ENCODE measurements at regions not wholly inside any gene's neighbourhood (a gene's known extent, or its start where the extent isn't known, plus 50 kb on each side); places are given as distances from the start of the nearest gene placed in this dataset.

- ChIA-PET POLR2A (no interaction called here), CTCF (interaction anchor here (1.1 kb wide), 1 partner anchor 16 kb away, joined by 5 read pairs; no protein-coding TSS in a partner anchor)
- BruUV-seq (replicated peaks) = no TSS peak
- Histone ChIP-seq H3K4me1 (ENCODE audit: control insufficient read depth, extremely low read depth, insufficient read depth, low read length) (no peaks in the 10 kb centered on the region), H3K4me2 (ENCODE audit: insufficient read depth, low read length) (no peak overlapping the region), H3K9ac (replicated peaks; ENCODE audit: extremely low read depth, insufficient read depth, low read length) (no peak overlapping the region), H3K27me3 (ENCODE audit: control insufficient read depth in 2 of 2, insufficient read depth in 2 of 2, low read length in 2 of 2) (peaks cover 8% of the 10 kb centered on the region in 2 experiments), H2AFZ (ENCODE audit: low read depth, low read length) (no peak overlapping the region), H3K4me3 (replicated peaks in 1 of 3; ENCODE audit: insufficient read depth in 1 of 3, low read depth in 1 of 3, low read length in 3 of 3) (no peak overlapping the region), H3K9me3 (replicated peaks; ENCODE audit: control insufficient read depth, insufficient read depth, low read length) (no peaks in the 10 kb centered on the region), H3K36me3 (ENCODE audit: control insufficient read depth in 2 of 2, extremely low read depth in 1 of 2, insufficient read depth in 2 of 2, low read length in 2 of 2) (no peaks in the 10 kb centered on the region), H3K79me2 (ENCODE audit: control insufficient read depth, insufficient read depth, low read length) (no peaks in the 10 kb centered on the region), H4K20me1 (replicated peaks; ENCODE audit: control insufficient read depth, extremely low read depth, insufficient read depth, low read length) (no peaks in the 10 kb centered on the region), H3K9me1 (replicated peaks; ENCODE audit: control insufficient read depth, extremely low read depth, insufficient read depth, low read length) (no peaks in the 10 kb centered on the region), H3K27ac (ENCODE audit: insufficient read depth, low read depth, low read length) (no peak overlapping the region)
- no peak for FAIRE-seq
- TF ChIP-seq, protein P1, sequence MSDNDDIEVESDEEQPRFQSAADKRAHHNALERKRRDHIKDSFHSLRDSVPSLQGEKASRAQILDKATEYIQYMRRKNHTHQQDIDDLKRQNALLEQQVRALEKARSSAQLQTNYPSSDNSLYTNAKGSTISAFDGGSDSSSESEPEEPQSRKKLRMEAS (IDR thresholded peaks at IDR 0.05; ENCODE audit: insufficient read depth, insufficient read length) = no peak
- TF ChIP-seq FOS (IDR thresholded peaks at IDR 0.05; ENCODE audit: borderline replicate concordance, insufficient read depth, low read length) (no peak), MYC (IDR thresholded peaks at IDR 0.05; ENCODE audit: low read depth, low read length) (no peak), POLR2A (IDR thresholded peaks at IDR 0.05; ENCODE audit: low read depth, low read length) (no peak), EZH2 (IDR thresholded peaks at IDR 0.05; ENCODE audit: borderline replicate concordance, low read depth, low read length, severe bottlenecking) (no peak), POLR2AphosphoS5 (IDR thresholded peaks at IDR 0.05; ENCODE audit: insufficient read depth, low read depth, low read length) (no peak), GATA2 (IDR thresholded peaks at IDR 0.05; ENCODE audit: insufficient read depth, insufficient read length, low read depth, low read length) (no peak), JUN (IDR thresholded peaks at IDR 0.05; ENCODE audit: borderline replicate concordance, insufficient read depth, insufficient read length, low read depth) (no peak)
- TF ChIP-seq, protein P2, sequence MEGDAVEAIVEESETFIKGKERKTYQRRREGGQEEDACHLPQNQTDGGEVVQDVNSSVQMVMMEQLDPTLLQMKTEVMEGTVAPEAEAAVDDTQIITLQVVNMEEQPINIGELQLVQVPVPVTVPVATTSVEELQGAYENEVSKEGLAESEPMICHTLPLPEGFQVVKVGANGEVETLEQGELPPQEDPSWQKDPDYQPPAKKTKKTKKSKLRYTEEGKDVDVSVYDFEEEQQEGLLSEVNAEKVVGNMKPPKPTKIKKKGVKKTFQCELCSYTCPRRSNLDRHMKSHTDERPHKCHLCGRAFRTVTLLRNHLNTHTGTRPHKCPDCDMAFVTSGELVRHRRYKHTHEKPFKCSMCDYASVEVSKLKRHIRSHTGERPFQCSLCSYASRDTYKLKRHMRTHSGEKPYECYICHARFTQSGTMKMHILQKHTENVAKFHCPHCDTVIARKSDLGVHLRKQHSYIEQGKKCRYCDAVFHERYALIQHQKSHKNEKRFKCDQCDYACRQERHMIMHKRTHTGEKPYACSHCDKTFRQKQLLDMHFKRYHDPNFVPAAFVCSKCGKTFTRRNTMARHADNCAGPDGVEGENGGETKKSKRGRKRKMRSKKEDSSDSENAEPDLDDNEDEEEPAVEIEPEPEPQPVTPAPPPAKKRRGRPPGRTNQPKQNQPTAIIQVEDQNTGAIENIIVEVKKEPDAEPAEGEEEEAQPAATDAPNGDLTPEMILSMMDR (IDR thresholded peaks at IDR 0.05; ENCODE audit: extremely low read depth in 1 of 2, insufficient read depth in 1 of 2, low read depth in 1 of 2, low read length in 2 of 2) = no peak
- intact Hi-C loops (cut with micrococcal nuclease) (no loop called here), dilution Hi-C loops (cut with MboI; ENCODE audit: extremely low pct_ligation_motif_present, low sequenced_read_pairs) (no loop called here)
- no peak for DNase-seq (ENCODE audit: low read depth, low spot score)
Measured at GRCh38 chr1:101325144-101325543, 88.3 kb downstream of the S1PR1 start.
